ENCODE measurements at regions not wholly inside any gene's neighbourhood (a gene's known extent, or its start where the extent isn't known, plus 50 kb on each side); places are given as distances from the start of the nearest gene placed in this dataset.

DNA sequence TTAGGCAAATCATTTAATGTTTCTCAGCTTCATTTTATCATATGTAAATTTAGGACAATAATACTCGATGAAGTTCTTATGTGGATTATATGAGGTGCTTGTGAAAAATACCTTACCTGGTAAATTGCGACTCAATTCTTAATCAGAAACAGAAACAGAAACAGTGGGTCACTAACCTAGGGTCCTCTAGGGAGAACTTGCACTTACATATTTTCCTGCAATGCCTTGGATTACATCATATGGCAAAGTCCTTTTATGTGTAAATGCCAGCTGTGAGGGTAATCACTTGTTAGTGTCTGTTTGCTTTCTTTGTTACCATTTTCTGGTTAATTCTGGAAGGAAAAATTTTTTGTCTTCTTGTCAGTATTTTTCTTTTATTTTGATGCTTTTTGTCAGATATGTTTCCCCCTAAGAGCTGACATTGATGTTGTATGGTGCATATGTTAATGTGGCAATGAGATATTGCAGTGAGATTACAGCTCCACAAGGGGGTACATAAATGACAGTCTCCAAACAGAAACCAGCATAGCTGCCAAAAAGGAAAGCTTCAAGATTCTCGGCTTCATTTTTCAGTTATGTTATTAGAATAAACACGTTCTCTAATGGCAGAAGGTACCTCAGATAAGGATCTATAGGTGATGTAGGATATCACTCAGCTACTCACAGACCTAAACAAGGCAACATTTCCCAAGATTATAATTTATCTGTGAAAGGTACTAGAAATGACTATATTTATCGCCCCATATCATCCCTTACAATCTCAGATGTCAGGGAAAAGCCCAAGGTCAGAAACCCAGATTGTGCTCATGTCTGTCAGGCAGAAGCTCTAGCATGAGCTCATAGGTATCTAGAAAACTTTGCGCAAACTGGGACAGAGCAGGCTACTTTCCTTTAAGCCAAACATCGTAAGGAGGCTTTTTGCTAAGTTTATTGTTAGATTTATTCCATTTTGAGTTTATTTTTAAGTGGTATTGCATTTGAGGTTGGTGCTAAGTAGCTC lies 119.9 kb downstream of the FASLG start:
- TF ChIP-seq, protein P1, sequence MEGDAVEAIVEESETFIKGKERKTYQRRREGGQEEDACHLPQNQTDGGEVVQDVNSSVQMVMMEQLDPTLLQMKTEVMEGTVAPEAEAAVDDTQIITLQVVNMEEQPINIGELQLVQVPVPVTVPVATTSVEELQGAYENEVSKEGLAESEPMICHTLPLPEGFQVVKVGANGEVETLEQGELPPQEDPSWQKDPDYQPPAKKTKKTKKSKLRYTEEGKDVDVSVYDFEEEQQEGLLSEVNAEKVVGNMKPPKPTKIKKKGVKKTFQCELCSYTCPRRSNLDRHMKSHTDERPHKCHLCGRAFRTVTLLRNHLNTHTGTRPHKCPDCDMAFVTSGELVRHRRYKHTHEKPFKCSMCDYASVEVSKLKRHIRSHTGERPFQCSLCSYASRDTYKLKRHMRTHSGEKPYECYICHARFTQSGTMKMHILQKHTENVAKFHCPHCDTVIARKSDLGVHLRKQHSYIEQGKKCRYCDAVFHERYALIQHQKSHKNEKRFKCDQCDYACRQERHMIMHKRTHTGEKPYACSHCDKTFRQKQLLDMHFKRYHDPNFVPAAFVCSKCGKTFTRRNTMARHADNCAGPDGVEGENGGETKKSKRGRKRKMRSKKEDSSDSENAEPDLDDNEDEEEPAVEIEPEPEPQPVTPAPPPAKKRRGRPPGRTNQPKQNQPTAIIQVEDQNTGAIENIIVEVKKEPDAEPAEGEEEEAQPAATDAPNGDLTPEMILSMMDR (IDR thresholded peaks at IDR 0.05), result no peak
- TF ChIP-seq POLR2A (IDR thresholded peaks at IDR 0.05), result no peak
